GM12801 (cell line): ENCODE measurements at regions not wholly inside any gene's neighbourhood (a gene's known extent, or its start where the extent isn't known, plus 50 kb on each side); places are given as distances from the start of the nearest gene placed in this dataset.

Experiments used
- TF ChIP-seq, protein P1 (sequence below): IDR thresholded peaks from one replicate; pipeline ENCODE4 v1.5.1; 2011; ENCODE audit warnings: control low read depth; ENCODE audit not compliant: insufficient read length; ENCODE audit errors: extremely low read depth

DNA sequence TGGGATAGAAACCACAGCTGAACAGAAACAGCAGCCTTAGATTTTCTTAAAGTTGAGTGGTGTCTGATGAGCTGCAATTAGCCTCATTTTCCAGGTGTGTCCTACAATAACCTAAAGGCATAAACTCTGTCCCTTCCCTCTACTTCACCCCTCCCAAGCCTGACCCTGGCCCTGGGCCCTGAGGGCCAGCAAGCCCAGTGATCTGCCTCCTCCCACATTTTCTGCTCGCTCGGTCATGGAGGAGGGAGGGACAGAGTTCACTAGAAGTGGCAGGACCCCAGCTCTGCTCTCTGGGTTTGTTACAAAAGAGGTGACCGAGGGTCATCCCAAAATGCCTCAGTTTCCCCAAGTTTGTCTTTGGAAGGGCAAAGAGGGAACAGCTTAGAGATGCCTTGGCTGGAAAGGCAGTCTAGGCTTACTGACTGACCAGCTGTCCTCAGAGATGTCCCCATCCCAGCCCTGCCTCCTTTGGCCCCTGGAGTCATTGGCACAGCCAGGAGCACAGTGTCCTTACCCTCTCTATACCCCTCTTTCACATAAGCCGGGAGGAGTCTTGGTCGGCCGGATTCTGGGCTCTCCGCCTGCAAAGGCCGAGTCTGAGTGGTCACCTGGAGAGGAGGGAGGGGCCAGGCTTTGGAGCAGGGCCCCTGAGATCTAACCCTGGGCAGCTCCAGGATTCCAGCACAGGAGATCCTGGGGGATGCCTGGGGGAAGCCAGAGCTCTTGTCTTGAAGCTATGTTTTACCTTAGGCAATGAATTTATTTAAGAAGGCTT lies 172.7 kb downstream of the PTPRU start:
- TF ChIP-seq, protein P1, sequence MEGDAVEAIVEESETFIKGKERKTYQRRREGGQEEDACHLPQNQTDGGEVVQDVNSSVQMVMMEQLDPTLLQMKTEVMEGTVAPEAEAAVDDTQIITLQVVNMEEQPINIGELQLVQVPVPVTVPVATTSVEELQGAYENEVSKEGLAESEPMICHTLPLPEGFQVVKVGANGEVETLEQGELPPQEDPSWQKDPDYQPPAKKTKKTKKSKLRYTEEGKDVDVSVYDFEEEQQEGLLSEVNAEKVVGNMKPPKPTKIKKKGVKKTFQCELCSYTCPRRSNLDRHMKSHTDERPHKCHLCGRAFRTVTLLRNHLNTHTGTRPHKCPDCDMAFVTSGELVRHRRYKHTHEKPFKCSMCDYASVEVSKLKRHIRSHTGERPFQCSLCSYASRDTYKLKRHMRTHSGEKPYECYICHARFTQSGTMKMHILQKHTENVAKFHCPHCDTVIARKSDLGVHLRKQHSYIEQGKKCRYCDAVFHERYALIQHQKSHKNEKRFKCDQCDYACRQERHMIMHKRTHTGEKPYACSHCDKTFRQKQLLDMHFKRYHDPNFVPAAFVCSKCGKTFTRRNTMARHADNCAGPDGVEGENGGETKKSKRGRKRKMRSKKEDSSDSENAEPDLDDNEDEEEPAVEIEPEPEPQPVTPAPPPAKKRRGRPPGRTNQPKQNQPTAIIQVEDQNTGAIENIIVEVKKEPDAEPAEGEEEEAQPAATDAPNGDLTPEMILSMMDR = no peak

DNA sequence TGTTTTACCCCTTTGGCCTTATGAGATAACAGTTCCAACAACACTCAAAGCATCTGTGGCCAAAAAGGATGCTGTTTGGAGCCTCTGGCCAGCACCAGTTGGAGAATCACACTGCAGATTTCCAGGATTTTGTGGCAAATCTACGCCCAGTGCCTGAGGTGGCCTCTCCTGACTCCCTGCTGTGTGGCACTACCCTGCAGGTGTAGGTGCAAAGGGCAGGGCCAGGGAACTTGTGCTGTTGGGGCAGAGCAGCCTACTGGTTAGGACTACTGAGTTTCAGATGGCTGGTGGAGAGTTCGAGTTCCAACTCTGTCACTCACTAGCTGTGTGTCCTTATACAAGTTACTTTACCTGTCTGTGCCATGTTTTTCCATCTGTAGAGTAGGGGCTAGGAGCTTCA lies 170.5 kb downstream of the PTPRU start:
- TF ChIP-seq, protein P1 = no peak

DNA sequence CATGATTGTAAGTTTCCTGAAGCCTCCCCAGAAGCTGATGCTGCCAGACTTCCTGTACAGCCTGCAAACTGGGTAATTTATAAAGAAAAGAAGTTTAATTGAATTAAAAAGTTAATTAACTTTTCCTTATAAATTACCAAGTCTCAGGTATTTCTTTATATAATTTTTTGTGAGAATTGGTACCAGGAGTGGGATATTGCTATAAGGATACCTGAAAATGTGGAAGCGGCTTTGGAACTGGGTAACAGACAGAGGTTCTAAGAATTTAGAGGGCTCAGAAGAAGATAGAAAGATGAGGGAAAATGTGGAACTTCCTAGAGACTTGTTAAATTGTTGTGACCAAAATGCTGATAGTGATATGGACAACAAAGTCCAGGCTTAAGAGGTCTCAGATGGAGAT lies 163.1 kb downstream of the PTPRU start:
- TF ChIP-seq, protein P1 = no peak

DNA sequence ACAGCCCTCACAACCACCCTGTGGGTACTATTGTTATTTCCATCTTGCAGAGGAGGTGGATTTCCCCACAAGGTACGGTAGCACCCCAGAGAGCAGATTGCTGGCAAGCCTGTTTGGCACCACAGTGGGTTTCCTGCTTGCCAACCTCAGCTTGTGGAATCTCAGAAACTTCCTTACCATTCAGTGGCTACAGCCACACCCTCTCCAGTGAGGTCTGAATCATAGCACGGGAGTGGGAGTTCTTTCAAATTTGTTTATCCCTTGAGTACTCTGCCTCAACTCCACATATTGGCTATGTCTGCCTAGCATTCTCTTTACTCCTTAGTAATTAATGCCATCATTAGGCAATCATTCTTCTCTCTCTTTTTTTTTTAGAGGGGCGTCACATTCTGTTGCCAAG lies 162.1 kb downstream of the PTPRU start:
- TF ChIP-seq, protein P1 = no peak

DNA sequence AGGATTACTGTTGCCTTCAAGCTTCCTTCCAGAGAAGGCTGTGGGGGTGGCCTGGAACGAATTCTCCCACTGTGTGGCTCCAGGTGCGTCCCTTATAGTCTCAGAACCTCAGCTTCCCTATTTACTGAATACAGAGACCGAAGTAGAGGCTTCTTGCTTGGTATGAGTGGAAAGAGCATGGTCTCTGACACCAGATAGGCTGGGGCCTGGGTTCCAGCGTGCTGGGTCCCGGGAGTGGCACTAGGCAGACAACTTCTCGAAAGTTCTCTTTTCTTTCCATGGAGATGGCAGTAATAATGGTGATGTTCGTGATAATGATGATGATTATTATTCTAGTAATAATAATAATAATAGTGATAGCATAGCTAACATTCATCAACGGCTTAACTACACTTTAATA lies 161.7 kb downstream of the PTPRU start:
- TF ChIP-seq, protein P1 = no peak

DNA sequence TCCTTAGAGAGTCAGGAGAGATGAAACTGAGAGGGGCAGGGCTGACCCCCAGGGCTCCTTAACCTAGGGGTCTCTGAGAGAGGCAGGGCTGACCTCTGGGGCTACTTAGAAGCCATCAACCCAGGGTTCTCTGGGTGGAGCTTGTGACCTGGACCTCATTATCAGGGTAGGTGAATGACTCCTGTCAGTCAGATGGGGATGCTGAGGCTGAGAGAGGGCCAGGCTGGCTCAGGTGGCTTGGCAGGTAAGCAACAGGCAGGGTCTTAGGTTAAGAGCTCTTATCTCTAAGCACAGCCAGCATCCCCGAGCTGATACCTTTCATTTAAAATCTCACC lies 160.9 kb downstream of the PTPRU start:
- TF ChIP-seq, protein P1 = no peak

DNA sequence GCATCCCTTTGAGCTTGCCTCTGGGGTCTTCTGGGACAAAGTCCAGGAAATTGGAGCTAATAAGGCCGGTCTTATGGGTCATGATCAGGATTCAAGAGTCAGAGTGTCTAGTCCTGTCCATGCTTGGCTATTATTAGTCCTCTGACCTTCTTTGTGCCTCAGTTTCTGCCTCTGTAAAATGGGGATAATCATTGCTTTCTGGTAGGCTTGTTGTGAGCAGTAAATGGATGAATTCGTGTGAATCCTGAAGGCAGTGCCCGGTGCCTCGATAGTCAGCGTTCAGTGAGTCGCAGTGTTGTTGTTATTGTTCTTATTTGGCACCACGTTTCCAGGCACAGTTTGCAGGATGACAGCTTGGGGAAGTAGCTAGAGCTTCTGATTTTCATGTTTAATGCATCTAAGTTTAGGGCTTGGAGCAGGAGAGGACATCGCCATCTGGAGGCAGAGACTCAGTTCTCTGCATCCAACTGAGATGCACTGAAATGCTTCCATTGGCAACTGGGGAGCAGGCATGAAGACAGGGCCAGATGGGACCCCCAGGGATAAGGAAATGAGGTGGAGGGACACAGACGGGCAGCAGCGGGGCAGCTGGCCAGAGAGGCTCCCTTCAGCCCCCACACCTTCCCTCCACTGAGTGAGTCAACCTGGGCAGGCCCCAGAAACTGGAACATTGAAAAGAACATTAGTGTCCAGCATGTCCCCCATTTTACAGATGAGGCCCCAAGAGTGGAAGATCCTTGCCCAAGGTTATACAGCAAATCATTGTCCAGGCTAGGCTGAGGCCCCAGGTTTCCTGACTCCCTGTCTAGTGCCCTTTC lies 160.3 kb downstream of the PTPRU start:
- TF ChIP-seq, protein P1 = no peak
